ENCODE measurements at regions not wholly inside any gene's neighbourhood (a gene's known extent, or its start where the extent isn't known, plus 50 kb on each side); places are given as distances from the start of the nearest gene placed in this dataset.

DNA sequence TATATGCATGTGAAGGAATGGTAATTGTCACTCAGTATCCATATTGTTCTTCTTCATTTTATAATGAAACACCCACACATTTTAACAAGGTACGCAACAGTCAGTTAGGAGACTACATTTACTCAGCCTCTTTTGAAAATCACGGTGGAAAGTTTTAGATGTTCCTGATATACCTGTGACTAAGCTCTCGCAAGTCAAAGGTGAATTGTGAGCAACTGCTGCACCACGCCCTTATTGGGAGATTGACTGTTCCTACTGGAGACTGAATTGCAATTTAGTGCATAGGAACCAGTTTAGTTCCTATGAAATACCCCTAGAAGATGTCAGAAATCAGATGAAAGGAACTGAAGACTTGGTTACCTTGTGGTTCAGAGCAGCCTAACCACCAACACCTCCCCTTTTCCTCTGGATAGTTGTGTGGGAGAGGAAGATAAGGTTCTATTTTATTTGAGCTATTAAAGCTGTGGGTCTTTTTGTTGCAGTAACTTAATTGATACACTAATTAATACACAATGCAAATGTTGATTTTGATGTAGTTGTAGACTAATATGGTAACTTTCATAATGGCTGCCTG, 1280.5 kb upstream of the CDH2 start:
- TF ChIP-seq, protein P1, sequence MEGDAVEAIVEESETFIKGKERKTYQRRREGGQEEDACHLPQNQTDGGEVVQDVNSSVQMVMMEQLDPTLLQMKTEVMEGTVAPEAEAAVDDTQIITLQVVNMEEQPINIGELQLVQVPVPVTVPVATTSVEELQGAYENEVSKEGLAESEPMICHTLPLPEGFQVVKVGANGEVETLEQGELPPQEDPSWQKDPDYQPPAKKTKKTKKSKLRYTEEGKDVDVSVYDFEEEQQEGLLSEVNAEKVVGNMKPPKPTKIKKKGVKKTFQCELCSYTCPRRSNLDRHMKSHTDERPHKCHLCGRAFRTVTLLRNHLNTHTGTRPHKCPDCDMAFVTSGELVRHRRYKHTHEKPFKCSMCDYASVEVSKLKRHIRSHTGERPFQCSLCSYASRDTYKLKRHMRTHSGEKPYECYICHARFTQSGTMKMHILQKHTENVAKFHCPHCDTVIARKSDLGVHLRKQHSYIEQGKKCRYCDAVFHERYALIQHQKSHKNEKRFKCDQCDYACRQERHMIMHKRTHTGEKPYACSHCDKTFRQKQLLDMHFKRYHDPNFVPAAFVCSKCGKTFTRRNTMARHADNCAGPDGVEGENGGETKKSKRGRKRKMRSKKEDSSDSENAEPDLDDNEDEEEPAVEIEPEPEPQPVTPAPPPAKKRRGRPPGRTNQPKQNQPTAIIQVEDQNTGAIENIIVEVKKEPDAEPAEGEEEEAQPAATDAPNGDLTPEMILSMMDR (IDR thresholded peaks at IDR 0.05): no peak
- no peak for TF ChIP-seq POLR2A (IDR thresholded peaks at IDR 0.05)
- no peak for TF ChIP-seq POLR2AphosphoS5 (IDR thresholded peaks at IDR 0.05)
